ENCODE measurements at regions not wholly inside any gene's neighbourhood (a gene's known extent, or its start where the extent isn't known, plus 50 kb on each side); places are given as distances from the start of the nearest gene placed in this dataset.

- TF ChIP-seq TAF1 (IDR thresholded peaks at IDR 0.05; ENCODE audit: borderline replicate concordance, low read depth, low read length) (no peak), POLR2A (IDR thresholded peaks at IDR 0.05; ENCODE audit: low read depth, low read length) (no peak)
These were observed 106.9 kb downstream of the CARTPT start for GRCh38 chr5:71825992-71826391.
